IMR-90 (cell line): ENCODE measurements at regions not wholly inside any gene's neighbourhood (a gene's known extent, or its start where the extent isn't known, plus 50 kb on each side); places are given as distances from the start of the nearest gene placed in this dataset.

Experiments
- BHLHE40 ChIP-seq: fragments of 150-350 bp; IDR thresholded peaks from 2 replicates; pipeline ENCODE4 v1.6.1; 2016; ENCODE audit warnings: mild to moderate bottlenecking, low read depth, low read length
- CEBPB ChIP-seq: IDR thresholded peaks from 2 replicates; pipeline ENCODE4 v1.6.1; 2012; ENCODE audit warnings: low read depth, low read length, improper control_type of control experiment
- CHD1 ChIP-seq: IDR thresholded peaks from 2 replicates; pipeline ENCODE4 v1.6.1; 2012; ENCODE audit warnings: low read depth, low read length, improper control_type of control experiment
- CTCF ChIP-seq: conservative IDR thresholded peaks from 2 replicates; pipeline ENCODE4 v1.5.1; 2012; ENCODE audit warnings: mild to moderate bottlenecking, low read depth, low read length, improper control_type of control experiment
- FOS ChIP-seq: fragments of 150-350 bp; IDR thresholded peaks from 2 replicates; pipeline ENCODE4 v1.6.1; 2016; ENCODE audit warnings: low read depth, low read length
- MAFK ChIP-seq: IDR thresholded peaks from 2 replicates; pipeline ENCODE4 v1.6.1; 2012; ENCODE audit warnings: low read depth, low read length, improper control_type of control experiment
- POLR2A ChIP-seq: IDR thresholded peaks from 2 replicates; pipeline ENCODE4 v1.6.1; 2012; ENCODE audit warnings: mild to moderate bottlenecking, low read depth, low read length
- RAD21 ChIP-seq: IDR thresholded peaks from 2 replicates; pipeline ENCODE4 v1.6.1; 2012; ENCODE audit warnings: low read length, improper control_type of control experiment
- RCOR1 ChIP-seq: IDR thresholded peaks from 2 replicates; pipeline ENCODE4 v1.6.1; 2012; ENCODE audit warnings: mild to moderate bottlenecking, low read length, improper control_type of control experiment; ENCODE audit not compliant: insufficient replicate concordance
- RFX5 ChIP-seq: IDR thresholded peaks from 2 replicates; pipeline ENCODE4 v1.8.0; 2012; ENCODE audit warnings: low read depth, mild to moderate bottlenecking, low read length, moderate library complexity
- SMC3 ChIP-seq: fragments of 150-350 bp; IDR thresholded peaks from 2 replicates; pipeline ENCODE4 v1.6.1; 2016; ENCODE audit warnings: low read depth, mild to moderate bottlenecking, antibody characterized with exemption, low read length, moderate library complexity

- TF ChIP-seq POLR2A (no peak), CTCF (no peak), CEBPB (no peak), RAD21 (no peak), RCOR1 (no peak), RFX5 (no peak), FOS (no peak), CHD1 (no peak), SMC3 (no peak), BHLHE40 (no peak), MAFK (no peak)
Measured at GRCh38 chr12:92357584-92358261, 212.1 kb upstream of the BTG1 start.
